ENCODE measurements at regions not wholly inside any gene's neighbourhood (a gene's known extent, or its start where the extent isn't known, plus 50 kb on each side); places are given as distances from the start of the nearest gene placed in this dataset.

GRCh38 chr3:707041-707440, 385.8 kb upstream of the CNTN6 start:
- no peak for DNase-seq (ENCODE audit: low read depth)
- no peak for TF ChIP-seq CTCF (IDR thresholded peaks at IDR 0.05; ENCODE audit: low read length, missing control alignments)
- H3K4me3 ChIP-seq (replicated peaks; ENCODE audit: low read depth, low read length) = no peak overlapping the region

- no peak for TF ChIP-seq CTCF (IDR thresholded peaks at IDR 0.05; ENCODE audit: low read length, missing control alignments)
- no peak overlapping the region for H3K4me3 ChIP-seq (replicated peaks; ENCODE audit: low read depth, low read length)
Observed at GRCh38 chr3:713006-713621, 379.7 kb upstream of the CNTN6 start.

GRCh38 chr3:713947-714620, 378.7 kb upstream of the CNTN6 start:
- H3K4me3 ChIP-seq (replicated peaks; ENCODE audit: low read depth, low read length) = no peak overlapping the region
- no peak for DNase-seq (ENCODE audit: low read depth)
- TF ChIP-seq CTCF (IDR thresholded peaks at IDR 0.05; ENCODE audit: low read length, missing control alignments) = no peak

More at GRCh38 chr3:713006-713621, 379.7 kb upstream of the CNTN6 start:
- DNase-seq (ENCODE audit: low read depth) = no peak

- no peak for TF ChIP-seq CTCF (IDR thresholded peaks at IDR 0.05; ENCODE audit: low read length, missing control alignments)
- H3K4me3 ChIP-seq (replicated peaks; ENCODE audit: low read depth, low read length) = no peak overlapping the region
- DNase-seq (ENCODE audit: low read depth) = no peak
Observed at GRCh38 chr3:721086-721485, 371.7 kb upstream of the CNTN6 start.

- DNase-seq (ENCODE audit: low read depth) = no peak
- no peak overlapping the region for H3K4me3 ChIP-seq (replicated peaks; ENCODE audit: low read depth, low read length)
- no peak for TF ChIP-seq CTCF (IDR thresholded peaks at IDR 0.05; ENCODE audit: low read length, missing control alignments)
Observed at GRCh38 chr3:732326-732928, 360.4 kb upstream of the CNTN6 start.

GRCh38 chr3:733313-733712, 359.5 kb upstream of the CNTN6 start:
- no peak for TF ChIP-seq CTCF (IDR thresholded peaks at IDR 0.05; ENCODE audit: low read length, missing control alignments)
- no peak for DNase-seq (ENCODE audit: low read depth)
- no peak overlapping the region for H3K4me3 ChIP-seq (replicated peaks; ENCODE audit: low read depth, low read length)

Measured in fibroblast of pulmonary artery (primary cell).